Fibroblast of the conjunctiva (primary cell): ENCODE measurements at regions not wholly inside any gene's neighbourhood (a gene's known extent, or its start where the extent isn't known, plus 50 kb on each side); places are given as distances from the start of the nearest gene placed in this dataset.

ENCODE experiments used
- DNase-seq: peaks from one replicate; pipeline ENCODE4 v3.0.0-alpha.2; 2010; ENCODE audit warnings: low read depth

DNA sequence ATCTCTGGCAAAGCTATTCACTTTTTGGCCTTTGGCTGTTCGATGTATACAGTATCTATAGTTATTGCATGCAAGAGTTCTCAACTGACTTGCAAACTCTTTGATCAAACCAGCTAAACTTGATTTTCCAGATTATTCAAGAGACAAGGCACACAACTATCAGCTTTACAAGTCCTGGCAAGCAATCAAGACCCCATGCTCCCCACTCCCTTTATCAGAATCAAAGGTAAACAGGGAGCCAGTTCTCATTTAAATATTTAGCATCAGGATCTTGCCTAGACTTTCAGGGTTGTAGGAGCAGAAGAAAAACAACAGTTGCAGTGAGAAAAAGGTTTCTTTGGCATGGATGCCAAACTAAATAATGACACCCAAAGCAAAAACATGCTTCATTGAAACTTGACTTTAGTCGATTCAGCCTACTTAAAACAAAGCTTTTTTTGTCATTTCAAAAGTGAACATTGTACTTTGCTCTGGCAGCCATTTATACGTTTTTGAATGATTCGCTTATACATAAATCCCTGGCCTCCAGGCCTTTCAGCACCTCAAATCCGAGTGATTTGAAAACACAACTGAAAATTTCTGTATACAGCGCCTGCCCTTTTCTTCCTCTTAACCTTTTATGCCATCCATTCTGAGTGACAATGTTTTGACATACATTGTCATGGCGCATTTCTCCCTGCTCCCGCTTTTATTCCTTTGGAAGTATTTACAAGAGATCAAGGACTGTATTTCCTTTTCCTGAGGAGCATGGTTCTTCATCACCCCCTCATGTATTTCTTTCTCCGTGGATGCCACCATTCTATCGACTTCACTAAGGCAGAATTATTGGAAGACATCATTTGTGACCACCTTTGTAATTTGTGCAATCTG is 340.8 kb downstream of the KLF5 start:
- DNase-seq = no peak

DNA sequence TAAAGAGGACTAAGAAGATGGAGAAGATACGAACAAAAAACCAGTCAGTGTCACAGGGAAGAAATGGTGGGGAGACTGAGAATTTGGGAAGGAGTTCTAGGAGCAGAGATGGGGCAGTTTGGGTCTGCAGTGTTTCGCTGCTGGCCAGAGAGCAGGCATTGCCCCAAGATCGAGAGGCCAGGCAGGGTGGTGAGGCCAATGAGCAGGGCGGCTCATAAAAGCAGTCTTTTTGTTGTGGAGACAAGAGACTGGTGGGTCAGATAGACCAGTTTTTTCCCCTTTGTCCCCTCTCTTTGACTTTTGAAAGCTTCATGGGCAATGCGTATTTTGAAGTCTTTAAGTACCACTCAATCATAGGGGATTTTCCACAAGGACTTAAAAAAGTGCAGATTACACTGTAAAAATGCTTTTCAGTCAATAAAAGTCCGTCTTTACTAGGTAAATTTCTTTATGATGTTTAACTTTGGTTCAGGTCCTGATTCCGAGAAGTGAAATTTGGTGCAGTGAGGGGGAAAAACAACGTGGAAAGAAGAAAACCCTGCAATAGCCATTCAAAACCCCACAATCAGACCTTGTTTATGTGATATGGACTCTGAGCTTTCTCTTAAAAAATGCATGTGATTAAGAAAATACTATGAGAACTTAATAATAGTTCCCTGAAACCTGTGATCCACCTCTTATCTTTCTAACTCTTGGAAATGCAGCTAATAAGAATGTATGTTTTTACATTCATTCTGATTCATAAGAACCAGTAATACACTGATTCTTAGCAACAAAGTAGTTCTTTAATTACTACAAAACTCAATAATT is 338.9 kb downstream of the KLF5 start:
- DNase-seq = no peak

DNA sequence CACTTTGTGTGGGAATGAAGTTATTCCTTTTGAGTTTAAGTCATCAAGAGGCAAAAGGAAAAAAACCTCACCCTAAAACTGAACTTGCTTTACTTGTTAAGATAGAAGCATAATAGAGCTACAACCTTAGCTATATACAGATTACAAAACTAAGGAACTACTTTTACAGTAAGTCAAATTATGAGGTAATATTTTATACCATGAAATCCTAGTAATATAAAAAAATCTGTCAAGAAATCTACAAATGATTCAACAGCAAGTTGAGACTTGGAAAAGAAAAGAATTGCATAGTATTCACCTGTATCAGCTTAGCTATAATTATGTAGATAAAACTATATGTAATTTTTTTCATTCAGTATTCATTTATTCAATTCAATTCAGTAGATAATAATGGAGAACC is 335.3 kb downstream of the KLF5 start:
- no peak for DNase-seq

DNA sequence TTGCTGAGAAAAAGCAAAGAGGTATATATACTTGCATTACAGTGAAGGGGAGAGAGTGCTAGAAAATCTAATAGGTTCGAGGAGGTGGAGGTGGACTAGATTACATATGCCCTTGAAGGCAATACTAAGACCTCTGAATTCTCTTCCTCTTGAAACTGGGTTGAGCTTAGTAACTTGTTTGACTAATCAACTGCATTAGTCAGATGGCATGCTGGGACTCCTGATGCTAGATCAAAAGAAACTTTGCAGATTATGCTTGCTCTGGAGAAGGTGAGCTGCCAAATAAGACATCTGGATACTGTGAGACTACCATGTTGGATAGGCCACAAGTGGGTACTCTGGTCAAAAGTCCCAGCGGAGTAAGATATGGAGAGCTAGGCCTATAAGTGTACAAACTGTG is 331.3 kb downstream of the KLF5 start:
- no peak for DNase-seq

DNA sequence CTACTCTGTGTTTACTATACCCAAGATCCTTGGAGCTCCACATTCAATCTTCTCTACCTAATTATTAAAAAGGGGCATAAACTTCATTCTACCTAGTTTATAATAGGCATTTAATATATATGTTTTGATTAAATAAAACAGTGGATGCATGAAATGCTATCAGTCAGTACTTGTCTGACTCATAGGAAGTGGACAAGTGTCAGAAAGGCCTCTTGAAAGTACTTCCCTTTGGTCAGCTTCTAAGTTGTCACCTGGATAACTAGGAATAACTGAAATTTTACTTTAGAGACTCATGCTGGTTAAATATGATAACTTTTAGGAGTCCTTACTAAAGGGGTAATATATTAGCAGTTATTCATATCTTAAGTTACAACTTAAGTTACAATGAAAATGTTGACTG is 329.8 kb downstream of the KLF5 start:
- no peak for DNase-seq

DNA sequence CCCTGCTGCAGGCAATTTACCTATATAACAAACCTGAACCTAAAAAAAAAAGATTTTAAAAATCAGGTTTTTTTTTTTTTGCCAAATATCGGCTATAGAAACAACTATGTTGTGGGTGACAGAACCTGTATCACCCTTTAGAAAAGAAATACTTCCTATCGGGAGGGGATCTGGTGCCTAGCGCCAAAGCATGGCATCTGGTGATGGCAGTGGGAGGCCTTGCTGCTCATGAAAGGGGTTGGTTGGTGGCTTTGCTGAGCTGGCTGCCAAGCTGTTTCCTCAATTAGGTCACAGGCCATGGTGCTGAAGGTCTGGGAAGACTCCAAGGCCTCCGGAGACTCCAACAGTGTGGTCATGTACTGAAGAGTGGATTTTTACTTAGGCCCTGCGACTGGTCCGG is 328.5 kb downstream of the KLF5 start:
- DNase-seq = no peak

DNA sequence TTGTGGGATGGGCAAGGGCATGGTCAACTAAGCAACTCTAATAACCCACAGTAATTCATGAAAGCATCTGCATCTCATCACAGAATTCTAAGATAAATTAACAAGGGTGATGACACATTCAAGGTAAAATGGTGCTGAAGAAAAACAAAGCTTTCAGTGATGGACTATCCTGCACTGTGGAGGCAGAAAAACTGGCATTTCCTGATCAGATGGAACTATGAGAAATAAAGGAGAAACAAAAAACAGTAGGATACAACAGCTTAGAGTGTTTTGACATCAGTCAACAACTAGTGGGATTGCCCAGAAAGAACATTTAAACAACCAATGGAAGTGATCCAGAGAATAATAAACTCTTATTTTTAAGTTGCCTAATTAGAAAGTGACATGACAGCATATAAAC is 327.0 kb downstream of the KLF5 start:
- DNase-seq = no peak

DNA sequence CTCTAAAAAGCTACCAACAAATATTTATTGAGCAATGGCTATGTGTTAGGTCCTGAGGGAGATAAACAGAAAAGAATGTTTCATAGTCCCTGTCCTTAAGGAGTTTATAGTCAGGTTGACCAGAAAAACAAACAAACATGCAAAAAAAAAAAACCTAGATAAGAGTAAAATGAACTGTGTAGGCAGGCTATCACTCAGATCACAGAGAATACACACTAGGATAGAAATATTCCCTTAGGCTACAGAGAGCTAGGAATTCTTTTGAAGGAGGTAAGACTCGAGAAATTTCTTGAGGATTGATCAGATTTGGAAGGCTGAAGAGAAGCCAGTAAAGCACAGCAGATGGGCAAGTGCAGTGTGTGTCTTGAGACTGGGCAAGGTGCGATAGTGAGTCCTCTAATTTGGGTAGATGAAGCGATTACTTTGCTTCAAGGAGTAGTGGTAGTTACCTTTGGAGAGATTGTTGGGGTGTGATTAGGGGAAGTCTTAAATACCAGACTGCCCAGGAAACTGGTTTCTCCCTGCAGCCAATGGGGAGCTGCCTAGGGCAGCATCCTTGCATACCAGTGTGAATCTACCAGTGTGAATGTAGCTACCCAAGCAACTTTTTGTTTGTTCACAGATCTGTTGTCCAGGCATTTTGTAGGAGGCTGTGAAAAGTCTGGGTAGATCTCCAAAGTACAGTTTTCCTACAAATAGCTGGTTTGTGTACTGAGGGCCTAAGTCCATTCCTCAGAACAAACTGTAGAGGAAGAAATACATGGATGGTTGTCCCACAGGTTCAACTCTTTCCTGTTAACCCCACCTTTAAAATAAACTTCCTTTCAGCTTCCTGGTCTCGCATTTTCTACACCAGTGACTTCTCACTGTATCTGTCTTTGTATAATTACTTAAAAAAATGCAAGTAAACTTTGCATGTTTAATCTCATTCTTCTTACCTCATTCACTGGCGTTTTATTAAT is 314.1 kb downstream of the KLF5 start:
- DNase-seq = no peak

DNA sequence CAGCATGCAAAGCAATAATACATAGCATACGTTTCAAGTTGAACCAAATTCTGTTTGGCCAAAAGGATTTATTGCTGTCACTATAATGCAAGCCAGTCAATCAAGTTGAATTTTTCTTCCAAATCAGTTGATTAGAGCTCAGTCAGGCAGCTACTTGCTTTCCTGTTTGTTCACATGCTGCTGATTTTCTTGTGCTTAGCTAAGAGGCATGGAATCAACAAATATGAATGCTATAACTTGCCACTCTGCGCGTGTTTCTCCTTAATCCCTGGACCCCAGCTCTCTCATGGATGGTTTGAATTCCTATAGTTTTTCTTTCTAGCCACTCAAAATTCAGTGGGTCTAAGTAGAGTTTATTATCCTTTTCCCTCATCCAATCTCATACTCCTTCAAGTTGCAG is 311.3 kb downstream of the KLF5 start:
- DNase-seq = no peak

DNA sequence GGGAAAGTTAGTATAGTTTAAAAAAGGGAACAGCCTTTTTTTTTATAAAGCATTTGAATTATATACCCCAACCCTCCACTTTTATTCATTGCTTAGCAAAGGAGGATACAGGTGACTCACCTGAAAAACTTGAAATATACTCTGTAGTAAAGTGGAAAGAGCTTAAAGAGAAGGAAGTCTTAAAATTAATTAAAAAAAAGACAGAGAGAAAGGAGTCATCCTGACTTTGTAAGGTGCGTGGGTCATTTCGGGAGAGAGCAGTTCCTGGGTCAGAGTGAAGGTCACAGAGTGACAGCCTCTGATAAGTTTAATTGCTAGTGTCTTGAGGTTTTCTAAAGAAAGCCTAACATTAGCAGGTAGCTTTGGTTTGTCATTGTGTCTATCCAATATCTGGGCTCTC is 310.3 kb downstream of the KLF5 start:
- no peak for DNase-seq

DNA sequence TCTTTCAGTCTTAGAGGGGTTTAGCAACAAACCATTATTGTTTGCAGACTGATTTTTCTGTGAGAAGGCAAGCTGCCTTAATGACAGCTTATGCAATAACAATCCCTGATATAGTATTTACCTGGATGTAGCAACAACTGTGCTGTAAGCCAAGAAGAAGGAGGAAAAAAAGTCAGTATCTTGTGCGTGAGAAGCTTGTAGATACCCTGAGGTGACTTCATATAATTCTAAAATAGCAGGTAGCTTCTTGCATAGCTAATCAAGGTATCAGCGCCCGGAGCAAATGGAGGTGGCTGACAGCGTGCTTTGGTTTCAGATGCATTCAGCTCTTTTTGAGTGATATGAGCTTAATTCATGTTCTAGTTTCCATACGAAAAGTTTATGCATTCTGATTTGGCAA is 309.8 kb downstream of the KLF5 start:
- no peak for DNase-seq

DNA sequence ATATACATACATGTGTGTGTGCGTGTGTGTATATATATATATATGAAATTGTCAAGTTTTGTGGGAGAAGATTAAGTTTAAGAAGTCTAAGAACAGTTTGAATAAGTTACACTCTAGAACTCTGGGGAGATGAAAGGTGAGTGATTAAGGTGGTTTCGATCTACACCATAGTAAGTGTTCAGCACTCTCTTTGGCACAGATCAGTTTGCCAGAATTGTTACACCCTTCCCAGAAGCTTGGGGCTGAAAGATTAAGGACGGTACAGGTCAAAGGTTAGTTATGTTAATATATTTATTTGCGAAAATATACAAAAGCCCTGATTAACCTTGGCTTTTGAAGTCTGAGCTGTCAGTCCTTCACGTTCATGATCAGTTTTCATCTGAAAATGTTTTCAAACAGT is 309.1 kb downstream of the KLF5 start:
- no peak for DNase-seq

DNA sequence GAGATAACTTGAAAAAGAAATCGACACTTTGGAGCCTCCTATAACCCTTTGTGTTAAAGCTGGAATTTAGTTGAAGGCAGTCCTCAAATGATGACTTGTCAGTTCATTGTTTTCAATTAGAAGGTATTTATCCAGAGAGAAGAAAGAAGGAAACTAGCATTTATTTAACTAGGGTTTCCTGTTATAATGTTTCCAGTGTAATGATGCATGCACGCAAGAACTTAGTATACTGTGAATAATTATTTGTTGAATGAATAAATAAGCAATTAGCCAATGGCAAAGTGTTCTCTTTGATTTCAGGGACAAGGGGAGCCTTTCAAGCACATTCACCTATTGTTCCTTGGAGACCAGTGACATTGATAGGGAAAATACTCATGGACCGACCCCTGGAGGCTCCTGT is 307.4 kb downstream of the KLF5 start:
- no peak for DNase-seq

DNA sequence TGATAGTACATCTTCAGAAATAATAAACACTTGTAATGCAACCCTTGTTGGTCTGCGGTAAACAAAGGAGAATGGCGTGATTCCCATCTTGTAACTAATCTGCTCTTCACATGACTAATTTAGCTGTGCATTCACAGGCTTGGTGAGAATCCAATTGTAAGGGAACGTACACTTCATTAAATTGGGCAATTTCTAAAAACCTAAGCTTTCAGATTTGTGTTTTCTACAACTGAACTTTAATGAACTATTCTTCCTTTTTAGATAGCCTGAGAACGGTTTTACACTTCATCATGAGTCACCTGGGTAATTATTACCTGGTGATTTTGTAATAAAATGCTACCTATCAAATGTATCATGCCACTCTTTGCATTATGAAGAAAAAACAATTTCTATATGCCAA is 306.9 kb downstream of the KLF5 start:
- no peak for DNase-seq

DNA sequence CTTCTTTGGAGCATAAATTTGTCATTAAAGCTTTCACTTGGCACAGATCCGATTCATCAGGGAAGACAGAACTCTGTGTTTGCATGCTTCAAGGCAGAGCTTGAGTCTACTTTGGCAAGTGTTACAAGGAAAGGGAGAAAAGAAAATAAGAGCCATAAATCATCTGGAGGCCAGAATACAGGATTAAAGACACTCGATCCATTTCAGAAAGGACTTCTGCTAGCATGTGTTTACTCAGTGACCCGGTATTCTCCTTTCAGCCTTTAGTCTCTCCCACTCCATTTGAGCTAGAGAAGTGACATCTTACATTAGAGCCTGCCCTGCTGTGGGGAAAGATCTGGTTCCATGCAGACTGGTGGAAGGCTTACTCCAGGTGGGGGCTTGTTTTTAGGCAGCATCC is 306.4 kb downstream of the KLF5 start:
- no peak for DNase-seq

DNA sequence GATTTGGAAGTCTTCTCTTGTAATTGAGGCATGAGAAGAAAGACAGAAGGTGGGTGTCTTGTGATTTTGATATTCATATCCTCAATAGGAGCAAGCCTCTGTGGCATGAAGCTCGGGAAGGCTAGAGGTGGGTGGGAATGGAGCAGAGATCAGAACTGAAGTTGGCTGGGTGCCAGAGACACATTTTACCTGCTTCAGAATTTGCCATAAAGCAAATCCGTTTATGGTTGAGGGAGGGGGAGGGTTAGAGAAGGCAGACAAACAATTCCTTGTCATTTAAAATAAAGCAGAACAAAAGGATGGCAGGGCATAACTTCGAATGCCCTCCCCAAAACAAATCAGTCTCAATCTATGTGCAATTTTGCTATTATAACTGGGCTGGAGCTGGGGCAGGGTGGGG is 305.9 kb downstream of the KLF5 start:
- no peak for DNase-seq

DNA sequence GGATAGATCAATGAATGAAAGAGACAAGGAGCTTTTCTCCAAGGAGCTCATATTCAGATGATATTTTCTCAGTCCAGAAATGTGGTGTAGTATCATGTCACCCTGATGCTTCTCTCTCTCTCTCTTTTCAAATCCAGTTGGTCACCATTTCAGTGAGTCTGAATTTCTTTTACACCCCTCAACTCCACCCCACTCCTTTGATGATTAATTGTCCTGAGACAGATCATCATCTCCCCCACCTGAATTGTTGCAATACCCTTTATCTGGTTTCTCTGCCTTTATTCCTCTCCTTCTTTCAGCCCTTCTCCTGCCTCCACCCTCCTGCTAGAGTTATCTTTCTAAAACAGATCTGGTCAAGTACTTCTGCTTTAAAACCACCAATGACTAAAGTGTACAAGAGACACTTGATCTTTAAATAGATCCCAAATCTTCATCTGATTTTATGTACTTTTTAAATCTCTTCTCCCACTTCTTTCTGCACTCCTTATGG is 299.8 kb downstream of the KLF5 start:
- no peak for DNase-seq

DNA sequence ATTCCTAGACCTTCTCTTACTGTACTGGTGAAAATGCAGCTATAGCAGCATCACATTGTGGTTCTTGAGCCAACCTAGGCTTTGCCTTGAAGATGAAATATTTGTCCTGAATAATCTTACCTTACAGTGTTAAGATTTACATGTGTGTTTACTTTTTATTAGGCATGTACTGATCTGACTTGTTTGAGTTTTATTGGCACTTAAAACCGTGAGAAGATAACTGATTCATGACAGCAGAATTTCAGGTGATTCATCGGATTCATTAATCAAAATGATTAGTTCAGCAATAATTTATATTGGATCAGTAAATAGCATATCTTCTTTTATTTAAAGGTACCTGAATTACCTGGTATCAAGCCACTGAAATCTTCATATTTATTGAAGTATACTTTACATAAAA is 296.3 kb downstream of the KLF5 start:
- DNase-seq = no peak

DNA sequence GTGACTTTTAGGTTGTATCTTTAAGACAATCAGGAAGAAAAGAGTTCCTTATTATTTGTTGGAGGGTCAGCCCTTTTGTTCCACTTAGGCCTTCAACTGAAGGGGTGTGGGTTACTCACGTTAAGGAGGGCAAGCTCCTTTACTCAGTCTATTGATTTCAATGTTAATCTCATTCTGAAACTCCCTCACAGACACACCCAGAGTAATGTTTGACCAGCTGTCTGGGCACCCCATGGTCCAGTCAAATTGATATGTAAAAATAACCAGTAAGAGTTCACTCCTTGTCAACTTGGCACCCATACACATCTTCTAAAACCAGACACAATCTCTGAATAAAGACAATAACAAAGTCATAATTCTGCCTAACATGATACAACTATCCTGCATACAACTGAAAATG is 292.9 kb downstream of the KLF5 start:
- DNase-seq = no peak

DNA sequence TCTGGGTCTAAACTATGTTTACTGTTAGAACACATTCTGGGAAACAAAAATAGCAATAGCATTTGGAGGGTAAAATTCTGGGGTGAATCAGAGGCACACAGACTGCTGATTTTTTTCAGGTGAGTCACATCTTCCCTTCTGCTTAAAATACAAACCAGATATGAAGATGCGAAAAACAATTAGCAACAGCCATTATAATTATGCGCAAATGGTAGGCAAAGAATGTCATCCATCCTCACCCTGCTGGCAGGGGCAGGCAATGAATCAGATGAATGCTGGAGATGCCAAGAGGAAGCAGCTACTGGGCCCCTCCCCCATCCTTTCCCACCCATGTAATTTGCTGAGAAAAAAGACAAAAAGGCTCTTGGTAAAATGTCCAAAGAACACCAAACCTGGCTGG is 282.9 kb downstream of the KLF5 start:
- no peak for DNase-seq

DNA sequence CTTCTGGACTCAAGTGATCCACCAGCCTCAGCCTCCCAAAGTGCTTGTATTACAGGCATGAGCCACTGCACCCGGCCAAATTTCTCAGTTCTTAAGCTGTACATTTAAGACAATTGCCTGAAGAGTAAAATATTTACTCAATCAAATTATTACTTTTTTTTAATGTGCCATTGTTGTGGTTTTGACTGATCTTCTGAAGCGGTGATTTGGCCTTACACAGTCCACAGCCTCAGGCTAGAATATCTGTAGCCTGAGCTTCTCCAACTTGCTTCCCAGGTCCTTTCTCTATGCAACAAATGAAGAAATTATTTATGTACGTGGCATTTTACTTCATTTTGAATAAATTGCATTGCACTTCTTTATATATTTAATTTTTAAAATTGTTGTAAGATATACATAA is 281.3 kb downstream of the KLF5 start:
- no peak for DNase-seq

DNA sequence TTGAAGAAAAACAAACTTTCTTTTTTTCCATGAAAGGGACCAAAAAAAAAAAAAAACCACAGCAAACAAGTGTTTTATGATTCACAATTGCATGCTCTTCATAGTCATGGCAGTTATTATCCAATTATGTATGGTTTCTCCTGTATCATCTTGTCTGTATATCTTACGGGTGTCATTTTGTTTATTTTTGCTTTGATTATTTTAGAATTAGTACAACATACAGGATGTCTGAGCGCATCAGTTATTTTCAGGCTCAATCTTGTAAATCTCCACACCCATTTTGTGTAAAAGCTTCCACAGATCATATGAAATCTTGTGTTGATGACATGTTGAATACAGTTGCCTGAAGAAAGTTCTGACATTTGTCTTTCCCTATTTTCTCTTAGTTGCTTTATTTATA is 280.3 kb downstream of the KLF5 start:
- DNase-seq = no peak
